ENCODE measurements at regions not wholly inside any gene's neighbourhood (a gene's known extent, or its start where the extent isn't known, plus 50 kb on each side); places are given as distances from the start of the nearest gene placed in this dataset.

GRCh38 chr15:26050984-26051383 is 187.9 kb upstream of the ATP10A start:
- ChIA-PET POLR2A (no interaction called here), CTCF (no interaction called here)
- BruUV-seq (replicated peaks): no TSS peak
- H3K36me3 ChIP-seq (ENCODE audit: control insufficient read depth, insufficient read depth, low read length): no peaks in the 10 kb centered on the region
- no peaks in the 10 kb centered on the region for H3K27me3 ChIP-seq (replicated peaks; ENCODE audit: control insufficient read depth, insufficient read depth, low read length)
- no peak overlapping the region for H3K4me3 Mint-ChIP-seq (ENCODE audit: unreplicated experiment)
- intact Hi-C loops (cut with micrococcal nuclease; ENCODE audit: unreplicated experiment): no loop called here
- DNase-seq: no peak
- H3K4me1 Mint-ChIP-seq (ENCODE audit: low read depth, unreplicated experiment): no peaks in the 10 kb centered on the region
- no peaks in the 10 kb centered on the region for H3K9me3 Mint-ChIP-seq (ENCODE audit: unreplicated experiment)
- no peak for TF ChIP-seq CTCF (IDR thresholded peaks at IDR 0.05; ENCODE audit: insufficient read depth in 1 of 2, low read depth in 1 of 2, low read length in 1 of 2, severe bottlenecking in 1 of 2, unreplicated experiment in 1 of 2)
- H3K36me3 Mint-ChIP-seq (ENCODE audit: insufficient read depth, unreplicated experiment): no peaks in the 10 kb centered on the region
- H3K27me3 Mint-ChIP-seq (ENCODE audit: insufficient read depth, unreplicated experiment): peaks cover 13% of the 10 kb centered on the region
- H3K9me3 ChIP-seq: no peaks in the 10 kb centered on the region
- H3K4me1 ChIP-seq: no peaks in the 10 kb centered on the region
- no peak overlapping the region for H3K27ac Mint-ChIP-seq (ENCODE audit: unreplicated experiment)
- no peak overlapping the region for H3K4me3 ChIP-seq (ENCODE audit: low read depth, low read length)

GRCh38 chr15:26049900-26050657 is 187.0 kb upstream of the ATP10A start:
- no peak for TF ChIP-seq CTCF (IDR thresholded peaks at IDR 0.05; ENCODE audit: insufficient read depth in 1 of 2, low read depth in 1 of 2, low read length in 1 of 2, severe bottlenecking in 1 of 2, unreplicated experiment in 1 of 2)
- H3K9me3 ChIP-seq: peaks cover under 1% of the 10 kb centered on the region; the same call in 1 of the 2 replicates
- no peak overlapping the region for H3K4me3 ChIP-seq (ENCODE audit: low read depth, low read length)
- no peaks in the 10 kb centered on the region for H3K36me3 ChIP-seq (ENCODE audit: control insufficient read depth, insufficient read depth, low read length)
- no peak for DNase-seq
- Mint-ChIP-seq H3K4me3 (ENCODE audit: unreplicated experiment) (no peak overlapping the region), H3K27ac (ENCODE audit: unreplicated experiment) (no peak overlapping the region), H3K4me1 (ENCODE audit: low read depth, unreplicated experiment) (no peaks in the 10 kb centered on the region), H3K9me3 (ENCODE audit: unreplicated experiment) (no peaks in the 10 kb centered on the region), H3K27me3 (ENCODE audit: insufficient read depth, unreplicated experiment) (peaks cover 13% of the 10 kb centered on the region), H3K36me3 (ENCODE audit: insufficient read depth, unreplicated experiment) (no peaks in the 10 kb centered on the region)
- intact Hi-C loops (cut with micrococcal nuclease; ENCODE audit: unreplicated experiment): no loop called here
- POLR2A ChIA-PET: no interaction called here
- CTCF ChIA-PET: no interaction called here
- no peaks in the 10 kb centered on the region for H3K27me3 ChIP-seq (replicated peaks; ENCODE audit: control insufficient read depth, insufficient read depth, low read length)
- H3K4me1 ChIP-seq: no peaks in the 10 kb centered on the region
- no TSS peak for BruUV-seq (replicated peaks)

- Mint-ChIP-seq H3K27ac (ENCODE audit: unreplicated experiment) (no peak overlapping the region), H3K4me1 (ENCODE audit: low read depth, unreplicated experiment) (no peaks in the 10 kb centered on the region), H3K4me3 (ENCODE audit: unreplicated experiment) (no peak overlapping the region), H3K9me3 (ENCODE audit: unreplicated experiment) (no peaks in the 10 kb centered on the region), H3K27me3 (ENCODE audit: insufficient read depth, unreplicated experiment) (peaks cover 9% of the 10 kb centered on the region), H3K36me3 (ENCODE audit: insufficient read depth, unreplicated experiment) (no peaks in the 10 kb centered on the region)
- no peak for TF ChIP-seq CTCF (IDR thresholded peaks at IDR 0.05; ENCODE audit: insufficient read depth in 1 of 2, low read depth in 1 of 2, low read length in 1 of 2, severe bottlenecking in 1 of 2, unreplicated experiment in 1 of 2)
- Histone ChIP-seq H3K4me1 (no peaks in the 10 kb centered on the region), H3K27me3 (replicated peaks; ENCODE audit: control insufficient read depth, insufficient read depth, low read length) (no peaks in the 10 kb centered on the region), H3K4me3 (ENCODE audit: low read depth, low read length) (no peak overlapping the region), H3K36me3 (ENCODE audit: control insufficient read depth, insufficient read depth, low read length) (no peaks in the 10 kb centered on the region), H3K9me3 (peaks cover 4% of the 10 kb centered on the region; the same call in 1 of the 2 replicates)
- intact Hi-C loops (cut with micrococcal nuclease; ENCODE audit: unreplicated experiment): no loop called here
- no TSS peak for BruUV-seq (replicated peaks)
- no peak for DNase-seq
- CTCF ChIA-PET: no interaction called here
- POLR2A ChIA-PET: no interaction called here
These were observed 185.5 kb upstream of the ATP10A start for GRCh38 chr15:26048669-26049068.

Data from Caco-2 (cell line).